SH-SY5Y (cell line): ENCODE measurements at regions not wholly inside any gene's neighbourhood (a gene's known extent, or its start where the extent isn't known, plus 50 kb on each side); places are given as distances from the start of the nearest gene placed in this dataset.

Experiments
- GATA2 ChIP-seq: IDR thresholded peaks from 2 replicates; pipeline ENCODE4 v1.6.1; 2011; ENCODE audit warnings: mild to moderate bottlenecking, low read depth, low read length
- GATA3 ChIP-seq: IDR thresholded peaks from 2 replicates; pipeline ENCODE4 v1.6.1; 2011; ENCODE audit warnings: low read depth, mild to moderate bottlenecking, low read length, moderate library complexity

- no peak for TF ChIP-seq GATA2
- no peak for TF ChIP-seq GATA3
Measured at GRCh38 chr2:224099861-224100643, 61.0 kb upstream of the SERPINE2 start.
